HG02885 (cell line): ENCODE measurements at regions not wholly inside any gene's neighbourhood (a gene's known extent, or its start where the extent isn't known, plus 50 kb on each side); places are given as distances from the start of the nearest gene placed in this dataset.

Experiments used
- ATAC-seq: cut with Tn5 transposase; IDR thresholded peaks from one replicate; pipeline ENCODE4 v1.9.1; 2021; ENCODE audit warnings: mild to moderate bottlenecking; ENCODE audit not compliant: unreplicated experiment, poor library complexity

DNA sequence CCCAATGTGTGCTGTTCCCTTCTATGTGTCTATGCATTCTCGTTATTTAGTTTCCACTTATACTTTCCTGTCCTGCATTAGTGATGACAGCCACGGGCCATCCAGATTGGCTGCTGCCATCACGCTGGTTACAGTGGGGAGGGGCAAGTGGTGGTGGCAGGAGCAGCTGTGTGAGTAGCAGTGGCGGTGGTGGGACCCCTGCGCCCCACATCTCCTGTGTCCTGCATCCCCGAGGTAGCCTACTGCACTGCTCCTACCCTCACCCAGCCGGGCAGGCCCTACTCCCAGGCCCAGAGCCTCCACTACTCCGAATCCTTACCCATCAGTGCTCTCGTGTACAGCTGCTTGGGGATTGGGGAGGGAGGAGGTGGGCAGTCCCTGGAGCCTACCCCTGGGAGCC, 798.7 kb upstream of the AGA start:
- ATAC-seq = no peak

DNA sequence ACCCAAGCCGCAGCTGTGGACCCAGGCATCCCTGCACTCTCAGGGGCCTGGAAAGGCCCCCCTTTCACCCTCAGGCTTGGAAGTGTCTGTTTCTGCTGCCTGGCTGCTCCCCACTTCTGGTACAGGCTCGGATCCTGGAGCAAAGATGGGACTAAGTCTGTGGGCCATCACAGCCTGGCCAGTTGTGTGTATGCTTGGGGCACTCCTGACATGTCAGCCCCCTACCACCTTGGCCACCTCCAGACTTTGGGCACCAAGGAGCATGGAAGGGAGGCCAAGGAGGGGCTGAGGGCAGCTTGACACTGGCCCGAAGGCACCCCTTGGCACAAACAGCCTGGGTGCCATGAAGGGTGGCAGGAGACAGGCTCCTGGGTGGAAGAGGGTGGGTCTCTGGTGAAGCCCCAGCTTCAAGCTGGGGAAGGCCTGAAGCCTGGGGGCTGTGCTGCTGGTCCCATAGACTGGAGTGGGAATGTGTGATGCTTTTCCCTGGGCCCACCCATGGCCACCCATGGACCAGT, 799.4 kb upstream of the AGA start:
- no peak for ATAC-seq

DNA sequence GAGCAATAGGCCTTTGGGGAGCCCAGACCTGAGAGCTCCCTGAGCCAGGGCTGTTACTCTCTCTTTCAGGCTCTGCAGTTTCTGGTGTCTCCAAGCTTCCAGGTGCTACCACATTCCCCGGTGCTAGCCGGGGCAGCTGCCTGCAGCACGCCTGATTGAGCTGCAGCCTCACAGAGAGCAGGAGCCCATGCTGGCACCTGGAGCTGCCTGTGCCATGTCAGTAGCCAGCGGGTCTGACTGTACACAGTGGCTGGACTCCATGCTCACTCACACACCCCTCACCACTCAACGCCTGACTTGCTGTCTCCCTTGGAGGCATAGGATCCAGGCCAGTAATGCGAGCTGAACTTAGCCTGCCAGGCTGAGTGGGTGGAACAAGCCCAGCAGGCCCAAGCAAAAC, 800.4 kb upstream of the AGA start:
- ATAC-seq = no peak

DNA sequence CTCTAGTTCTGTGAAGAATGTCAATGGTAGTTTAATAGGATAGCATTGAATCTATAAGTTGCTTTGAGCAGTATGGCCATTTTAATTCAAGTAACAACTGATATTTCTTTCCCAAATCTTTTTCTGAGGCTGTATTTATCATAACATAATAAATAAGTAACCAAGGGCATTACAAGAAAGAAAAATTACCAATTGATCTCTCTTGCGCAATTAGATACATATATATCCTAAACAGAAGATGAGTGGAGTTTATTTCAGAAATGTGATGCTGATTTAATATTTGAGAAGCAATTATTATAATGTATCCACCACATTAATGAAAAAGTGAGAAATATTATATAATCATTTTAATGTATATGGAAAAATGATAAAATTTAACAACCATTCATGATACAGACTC, 802.5 kb upstream of the AGA start:
- no peak for ATAC-seq

DNA sequence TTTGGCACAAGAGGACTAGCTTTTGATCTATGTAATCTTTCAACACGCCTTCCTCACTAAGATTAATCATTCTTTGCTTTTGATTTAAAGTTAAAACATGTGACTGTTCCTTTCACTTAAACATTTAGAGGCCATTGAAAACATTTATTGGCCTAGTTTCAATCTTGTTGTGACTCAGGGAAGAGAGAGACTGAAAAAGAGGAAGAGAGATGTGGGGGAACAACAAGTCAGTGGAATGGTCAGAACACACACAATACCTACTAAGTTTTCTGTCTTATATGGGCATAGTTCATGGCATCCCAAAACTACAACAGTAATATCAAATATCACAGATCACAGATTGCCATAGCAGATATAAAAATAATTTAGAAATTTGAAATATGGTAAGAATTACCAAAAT, 812.9 kb upstream of the AGA start:
- ATAC-seq = no peak

DNA sequence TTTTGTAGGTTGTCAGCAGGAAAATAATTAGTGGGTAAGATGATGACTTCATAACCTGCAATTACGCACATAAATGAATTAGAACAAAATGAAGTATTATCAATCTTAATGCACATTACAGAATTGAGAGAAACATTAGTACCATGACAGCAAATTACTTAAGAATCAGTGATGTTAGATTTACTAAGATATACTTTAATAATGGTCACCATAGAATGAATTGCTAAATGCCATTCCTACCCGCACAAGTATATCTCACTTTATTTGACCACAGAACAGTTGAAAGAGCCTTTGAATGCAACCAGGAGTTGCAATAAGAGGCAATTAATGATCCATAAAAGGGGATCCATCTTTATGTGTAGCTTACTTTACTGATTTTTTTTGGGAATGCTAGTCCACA, 816.4 kb upstream of the AGA start:
- no peak for ATAC-seq

DNA sequence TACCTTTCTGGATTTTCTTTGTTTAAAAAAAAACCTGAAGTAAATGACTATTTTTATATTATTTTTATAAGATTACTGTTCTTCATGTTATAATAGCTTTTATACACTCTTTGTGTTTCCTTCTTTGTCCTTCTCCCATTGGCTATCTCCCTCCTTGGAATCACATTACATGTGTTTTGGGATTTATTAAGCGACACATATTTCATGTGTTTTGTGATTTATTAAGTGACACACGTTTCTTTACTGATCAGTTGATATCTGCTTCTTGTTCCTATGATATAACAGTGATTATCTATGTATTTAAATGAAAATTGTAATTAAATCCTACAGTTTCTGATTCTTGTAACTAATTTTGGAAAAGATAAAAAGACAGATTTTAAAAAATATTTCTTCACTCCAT, 817.3 kb upstream of the AGA start:
- no peak for ATAC-seq

DNA sequence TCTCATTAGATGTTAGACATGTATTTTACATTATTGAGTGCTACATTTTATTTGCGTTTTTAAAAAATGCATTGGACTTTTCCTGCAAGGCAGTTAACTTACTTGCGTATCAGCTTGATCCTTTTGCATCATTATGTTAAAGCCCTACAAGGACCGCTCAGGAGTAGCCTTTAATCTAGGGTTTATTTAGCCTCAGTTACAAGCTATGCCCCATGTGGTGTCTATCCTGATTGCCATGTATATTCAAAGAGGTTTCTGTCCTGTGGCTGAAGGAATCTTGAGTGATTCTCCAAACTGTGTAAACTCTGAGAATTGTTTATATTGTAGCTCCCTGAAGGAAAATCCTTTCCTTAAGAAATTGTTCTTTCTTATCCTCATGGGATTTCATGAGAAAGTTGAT, 821.8 kb upstream of the AGA start:
- ATAC-seq = no peak

DNA sequence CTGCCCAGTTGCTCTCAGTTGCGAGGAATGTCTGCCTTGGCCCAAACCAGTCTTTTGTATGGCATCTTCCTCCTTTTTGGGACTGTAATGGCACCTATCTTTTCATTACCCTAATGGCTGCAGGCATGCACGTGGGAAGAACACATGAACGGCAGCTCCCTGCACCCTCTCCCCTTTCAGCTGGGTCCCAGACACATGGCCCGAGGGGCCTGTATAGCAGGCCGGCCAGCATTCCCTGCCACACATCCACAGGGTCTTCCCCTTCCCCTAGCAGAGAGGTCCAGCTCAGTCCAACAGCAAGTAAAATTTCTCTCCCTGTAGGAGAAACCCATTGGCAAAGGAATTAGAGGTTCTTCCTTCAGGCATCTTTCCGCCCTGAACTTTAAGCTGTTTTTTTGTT, 829.1 kb upstream of the AGA start:
- no peak for ATAC-seq

DNA sequence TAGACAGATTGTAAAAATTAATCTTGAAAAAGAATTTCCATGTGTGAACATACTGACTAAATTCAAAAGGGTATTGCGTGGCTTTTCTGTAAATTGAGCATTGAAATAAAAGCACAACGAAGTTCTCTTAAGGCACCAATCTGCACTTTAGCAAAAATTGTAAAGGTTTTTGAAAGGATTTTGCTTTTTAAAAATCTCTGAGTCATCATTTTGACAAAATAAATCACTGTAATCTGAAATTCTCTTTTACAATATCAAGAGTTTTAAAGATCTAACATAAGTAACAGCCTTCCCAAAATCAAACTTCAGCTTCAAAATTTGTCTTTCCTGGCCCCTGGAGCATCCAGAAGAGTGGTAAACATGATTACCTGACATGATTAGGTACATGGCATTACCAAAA, 830.9 kb upstream of the AGA start:
- ATAC-seq = no peak

DNA sequence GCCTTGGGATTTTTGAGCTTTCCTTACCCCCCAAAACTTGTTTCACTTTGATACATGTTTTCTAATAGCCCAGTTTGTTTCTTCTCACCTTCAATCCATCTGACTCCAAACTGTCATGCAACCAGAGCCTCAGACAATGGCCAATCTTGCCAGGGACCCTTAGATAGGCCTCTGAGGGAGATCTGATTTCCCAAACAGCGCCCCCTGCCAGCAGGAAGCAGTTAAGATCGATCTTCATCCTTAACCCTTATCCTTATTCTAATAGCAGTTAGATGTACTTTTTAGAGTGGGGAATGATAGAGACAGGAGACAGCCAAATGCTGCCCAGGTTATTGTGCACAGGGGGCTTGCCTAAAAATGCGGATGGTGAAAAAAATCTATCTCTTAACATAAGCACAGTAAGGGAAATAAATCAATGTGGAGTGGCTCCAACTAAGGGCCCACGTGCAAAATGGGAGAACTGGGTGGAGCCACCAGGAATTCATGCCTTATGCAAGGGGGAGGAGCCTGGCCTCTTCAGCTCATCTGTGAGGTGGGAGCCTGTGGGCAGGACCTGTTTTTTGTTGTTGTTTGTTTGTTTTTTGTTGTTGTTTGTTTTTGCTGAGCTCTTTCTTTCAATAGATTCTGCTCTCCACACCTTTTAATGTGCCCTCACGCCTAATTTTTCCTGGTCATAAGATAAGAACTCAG, 833.6 kb upstream of the AGA start:
- ATAC-seq = no peak

DNA sequence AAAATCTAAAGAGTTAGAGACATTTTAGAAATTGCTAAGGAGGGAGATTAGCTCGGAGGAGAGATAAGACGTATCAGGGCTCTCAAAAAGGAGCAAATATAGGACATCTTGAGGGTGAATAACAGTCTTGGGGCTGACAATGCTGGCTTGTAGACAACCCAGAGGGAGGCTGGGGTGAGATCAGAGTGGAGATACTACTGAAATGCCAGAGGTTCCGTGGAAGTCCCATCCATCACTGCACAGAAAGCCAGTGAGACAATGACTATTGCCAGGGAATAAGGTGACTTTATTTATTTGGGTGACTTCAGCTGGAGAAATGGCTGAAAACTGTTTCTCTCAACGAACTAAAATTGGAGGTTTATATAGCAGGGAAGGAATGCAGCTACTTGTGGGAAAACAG, 838.1 kb upstream of the AGA start:
- no peak for ATAC-seq

DNA sequence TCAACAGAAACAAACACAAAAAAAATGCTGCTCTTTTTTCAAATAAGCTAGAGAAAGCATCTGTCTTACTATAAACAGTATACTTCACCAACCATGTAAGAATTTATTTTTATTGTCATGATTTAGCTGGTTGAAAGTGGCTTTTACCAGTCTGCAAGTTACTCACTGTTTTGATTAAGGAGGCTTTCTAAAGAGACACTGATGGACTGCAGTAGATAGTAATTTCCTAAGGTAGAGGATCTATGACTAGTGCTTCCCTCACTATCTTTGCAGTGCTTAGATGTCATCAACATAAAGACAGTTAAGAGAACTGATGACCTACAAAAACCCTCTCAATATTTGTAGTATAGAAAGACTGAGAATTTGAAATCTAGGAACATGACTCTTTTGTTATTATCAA, 846.2 kb upstream of the AGA start:
- no peak for ATAC-seq

DNA sequence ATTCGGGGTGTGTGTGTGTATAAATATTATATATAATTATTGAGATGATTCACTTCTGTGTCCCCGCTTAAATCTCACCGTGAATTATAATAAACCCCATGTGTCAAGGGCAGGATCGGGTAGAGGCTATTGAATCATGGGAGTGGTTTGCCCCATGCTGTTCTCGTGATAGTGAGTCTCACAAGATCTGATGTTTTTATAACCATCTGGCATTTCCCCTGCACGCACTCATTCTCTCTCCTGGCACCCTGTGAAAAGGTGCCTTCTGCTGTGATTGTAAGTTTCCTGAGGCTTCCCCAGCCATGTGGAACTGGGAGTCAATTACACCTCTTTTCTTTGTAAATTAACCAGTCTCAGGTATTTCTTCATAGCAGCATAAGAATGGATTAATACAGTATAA, 851.4 kb upstream of the AGA start:
- ATAC-seq = no peak

DNA sequence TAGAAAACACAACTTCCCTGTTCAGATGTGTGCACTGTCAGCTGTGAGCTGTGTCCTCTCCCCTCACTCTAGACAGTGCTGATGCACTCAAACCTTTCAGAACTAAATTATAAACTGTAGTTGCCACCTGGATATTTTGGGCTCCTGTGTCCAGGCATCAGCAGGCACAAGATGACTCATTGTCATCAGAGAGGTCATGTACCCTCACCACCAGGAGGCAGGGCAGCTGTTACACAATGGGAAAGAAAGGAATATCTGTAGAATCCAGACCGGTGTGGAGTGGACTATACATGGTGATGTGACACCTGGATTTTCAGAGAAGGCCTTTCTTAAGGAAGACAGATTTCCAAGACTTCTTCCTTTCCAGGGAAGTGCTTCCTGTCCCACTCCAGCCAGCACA, 854.4 kb upstream of the AGA start:
- no peak for ATAC-seq

DNA sequence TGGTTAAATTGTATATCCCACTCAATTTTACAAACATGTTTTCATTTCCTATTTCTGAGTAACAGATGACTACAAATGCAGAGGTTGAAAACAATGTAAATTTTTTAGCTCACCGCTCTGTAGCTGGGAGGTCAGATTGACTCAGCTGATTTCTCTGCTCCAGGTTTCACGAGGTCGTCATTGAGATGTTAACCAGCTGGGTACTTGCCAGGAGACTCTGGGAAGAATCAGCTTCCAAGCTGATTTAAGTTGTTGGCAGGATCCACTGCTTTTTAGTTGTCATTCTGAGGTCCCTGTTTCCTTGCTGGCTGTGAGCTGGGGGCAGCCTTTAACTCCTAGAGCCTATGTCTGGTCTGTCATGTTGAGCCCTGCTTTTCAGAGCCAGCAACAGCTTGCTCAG, 864.3 kb upstream of the AGA start:
- ATAC-seq = no peak

DNA sequence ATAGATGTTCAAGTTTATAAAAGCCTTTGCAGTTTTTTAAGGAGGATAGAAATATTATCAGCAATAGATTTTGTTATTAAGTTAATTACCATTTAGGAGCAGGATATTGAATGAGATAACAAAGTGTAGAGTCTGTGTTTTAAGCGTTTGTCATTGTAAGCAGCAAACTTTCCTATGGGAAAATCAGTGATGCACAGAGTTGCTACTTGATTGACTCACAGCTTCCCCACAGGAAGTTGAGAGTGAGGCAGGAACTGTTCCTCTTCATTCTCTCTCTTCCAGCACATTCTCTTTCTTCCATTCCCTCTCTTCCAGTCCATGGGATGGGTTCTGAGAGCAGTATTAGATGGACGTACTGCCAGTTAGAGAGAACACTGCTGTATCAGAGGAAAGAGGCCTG, 867.7 kb upstream of the AGA start:
- ATAC-seq = no peak

DNA sequence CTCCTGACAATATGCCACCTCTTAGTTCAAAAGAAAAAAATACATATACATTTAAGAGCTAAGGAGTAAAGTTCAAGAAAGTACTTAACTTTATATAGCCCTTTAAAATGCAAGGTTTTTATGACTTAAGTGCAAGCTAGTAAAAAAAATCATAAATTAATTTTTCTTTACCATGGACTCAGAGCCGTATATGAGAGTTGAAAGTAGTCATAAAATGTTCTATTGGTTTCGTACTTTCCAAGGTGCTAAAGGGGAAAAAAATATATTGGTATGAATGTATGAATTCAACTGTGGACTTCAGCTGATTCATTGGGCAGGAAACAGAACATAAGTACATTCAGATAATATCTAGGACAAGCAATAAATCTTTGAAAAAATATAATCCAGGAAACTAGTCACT, 869.8 kb upstream of the AGA start:
- ATAC-seq = no peak

DNA sequence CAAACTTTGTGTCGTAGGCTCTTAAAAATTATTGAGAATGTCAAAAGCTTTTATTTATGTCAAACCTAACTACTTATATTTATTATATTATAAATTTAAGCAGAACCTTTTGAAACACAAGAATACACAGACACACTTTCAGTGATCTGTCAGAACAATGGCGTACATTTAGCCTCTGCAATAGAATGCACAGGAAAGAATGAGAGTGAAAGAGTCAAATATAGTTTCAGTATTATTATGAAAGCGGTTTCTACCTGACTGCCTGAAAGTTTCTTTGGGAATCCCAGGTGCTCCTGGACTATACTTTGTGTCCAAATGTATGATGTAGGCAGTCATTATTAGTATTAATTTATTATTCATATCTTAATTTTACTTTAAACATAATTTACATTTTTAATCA, 872.0 kb upstream of the AGA start:
- no peak for ATAC-seq

DNA sequence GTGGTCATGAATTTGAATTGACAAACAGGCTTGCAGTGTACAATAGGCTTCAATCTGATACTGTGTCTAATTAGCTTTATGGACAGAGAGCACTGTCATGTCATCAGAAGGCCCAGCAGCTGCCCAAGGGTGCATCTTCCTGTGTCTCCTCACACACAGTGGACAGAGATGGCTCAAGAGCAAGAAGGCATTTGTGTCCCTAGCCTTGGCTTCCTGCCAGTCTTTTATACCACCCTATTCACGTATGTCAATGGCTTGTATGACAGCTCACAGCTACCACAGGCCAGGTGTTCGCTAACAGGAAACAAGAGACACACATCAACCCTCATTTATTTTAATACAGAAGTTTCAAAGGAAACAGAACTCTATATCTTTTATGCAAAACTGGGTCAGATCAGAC, 874.0 kb upstream of the AGA start:
- no peak for ATAC-seq

DNA sequence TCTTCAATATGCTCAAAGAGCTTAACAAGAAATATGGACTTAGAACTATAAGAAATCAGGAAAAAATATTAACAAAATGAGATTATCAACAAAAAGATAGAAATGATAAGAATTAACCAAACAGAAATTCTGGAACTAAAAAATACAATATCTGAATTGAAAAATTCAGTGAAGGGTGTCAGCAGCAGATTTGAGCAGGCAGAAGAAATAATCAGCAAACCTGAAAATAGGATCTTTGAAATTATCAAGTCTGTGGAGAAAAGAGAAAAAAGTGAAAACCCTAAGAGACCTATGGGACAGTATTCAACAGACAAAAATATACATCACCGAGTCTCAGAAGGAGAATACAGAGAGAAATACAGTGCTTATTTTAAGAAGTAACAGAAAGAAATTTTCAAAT, 877.8 kb upstream of the AGA start:
- no peak for ATAC-seq

DNA sequence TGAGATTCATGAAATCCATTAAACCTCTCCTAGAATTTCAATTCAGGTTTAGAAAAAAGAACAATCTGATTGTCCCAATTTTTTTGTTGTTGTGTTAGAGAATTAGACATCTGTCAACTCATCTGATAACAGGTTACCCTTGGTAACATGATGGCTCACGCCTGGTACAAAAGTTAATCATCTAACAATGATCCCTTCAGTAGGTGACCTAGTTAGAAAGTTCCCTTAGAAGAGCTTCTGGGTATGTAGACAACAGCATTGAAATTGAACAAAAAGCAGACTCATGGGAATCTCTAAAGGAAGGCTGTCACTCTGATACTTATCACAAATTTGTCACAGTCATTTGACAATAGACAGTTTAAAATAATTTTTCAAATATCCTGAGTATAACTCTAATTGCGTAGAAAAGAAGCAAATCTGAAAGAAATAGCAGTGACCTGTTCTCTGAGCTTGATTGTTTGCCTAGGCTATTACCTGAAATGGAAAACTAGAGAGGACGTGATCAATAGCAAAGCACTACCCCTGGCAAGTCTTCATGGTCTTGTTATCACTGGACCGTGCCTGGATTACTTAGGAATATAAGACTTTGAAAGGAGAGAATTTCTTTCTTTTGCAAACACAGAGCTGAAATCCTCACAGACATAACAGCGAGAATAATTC, 880.4 kb upstream of the AGA start:
- no peak for ATAC-seq
